ENCODE measurements at regions not wholly inside any gene's neighbourhood (a gene's known extent, or its start where the extent isn't known, plus 50 kb on each side); places are given as distances from the start of the nearest gene placed in this dataset.
A peak's percentile ranks its signal among the peaks of the same experiment; 100 is the strongest.

- no peak for DNase-seq
Measured at GRCh38 chr6:82836022-82836575, 229.5 kb downstream of the UBE3D start.

GRCh38 chr6:82840571-82840970 lies 225.1 kb downstream of the UBE3D start:
- peak; percentile 60 for DNase-seq

DNA sequence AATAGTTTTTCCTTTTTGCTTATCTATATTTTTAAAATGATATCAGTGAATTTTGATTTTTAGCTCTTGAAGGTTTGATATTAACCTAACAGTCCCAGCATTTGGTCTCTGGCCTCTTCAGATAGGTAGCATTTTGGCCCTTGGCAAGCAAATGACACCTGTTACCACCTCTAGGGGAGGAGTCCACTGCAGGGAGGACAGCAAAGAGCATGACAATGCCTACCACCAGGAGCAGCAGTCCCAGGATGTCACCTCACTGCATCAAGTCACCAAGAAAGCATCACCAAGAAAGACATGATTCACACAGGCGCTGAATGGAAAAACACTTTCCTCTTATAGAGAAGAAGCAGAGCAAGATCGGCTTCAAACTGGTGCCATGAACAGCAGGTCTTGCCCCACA lies 224.3 kb downstream of the UBE3D start:
- DNase-seq = no peak

Measured in fibroblast of upper back skin (primary cell).